ENCODE measurements at regions not wholly inside any gene's neighbourhood (a gene's known extent, or its start where the extent isn't known, plus 50 kb on each side); places are given as distances from the start of the nearest gene placed in this dataset.
"Not testable (repeated sequence)": the region's sequence is repeated elsewhere in the genome, so short reads cannot be mapped to it uniquely, and the experiment has no call there.

DNA sequence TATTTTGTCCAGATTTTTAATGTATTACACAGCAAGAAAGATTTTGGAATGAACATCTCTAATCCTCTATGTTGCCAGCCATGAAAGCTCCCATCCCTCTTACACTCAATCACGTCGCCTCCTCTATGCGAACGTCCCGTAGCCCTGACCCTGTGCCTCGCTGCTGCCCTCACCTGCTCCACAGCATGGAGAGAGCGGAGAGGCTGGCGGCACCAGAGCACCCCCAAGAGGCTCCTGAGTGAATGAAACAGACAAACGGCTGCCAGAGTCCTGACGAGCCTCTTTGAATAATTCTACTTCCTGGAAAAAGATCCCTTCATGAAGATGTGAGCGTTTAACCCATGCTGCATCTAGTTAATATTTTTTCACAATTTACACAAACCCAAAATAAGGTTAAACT lies 111.1 kb downstream of the GOLGA6L6 start:
- TF ChIP-seq, protein P1, sequence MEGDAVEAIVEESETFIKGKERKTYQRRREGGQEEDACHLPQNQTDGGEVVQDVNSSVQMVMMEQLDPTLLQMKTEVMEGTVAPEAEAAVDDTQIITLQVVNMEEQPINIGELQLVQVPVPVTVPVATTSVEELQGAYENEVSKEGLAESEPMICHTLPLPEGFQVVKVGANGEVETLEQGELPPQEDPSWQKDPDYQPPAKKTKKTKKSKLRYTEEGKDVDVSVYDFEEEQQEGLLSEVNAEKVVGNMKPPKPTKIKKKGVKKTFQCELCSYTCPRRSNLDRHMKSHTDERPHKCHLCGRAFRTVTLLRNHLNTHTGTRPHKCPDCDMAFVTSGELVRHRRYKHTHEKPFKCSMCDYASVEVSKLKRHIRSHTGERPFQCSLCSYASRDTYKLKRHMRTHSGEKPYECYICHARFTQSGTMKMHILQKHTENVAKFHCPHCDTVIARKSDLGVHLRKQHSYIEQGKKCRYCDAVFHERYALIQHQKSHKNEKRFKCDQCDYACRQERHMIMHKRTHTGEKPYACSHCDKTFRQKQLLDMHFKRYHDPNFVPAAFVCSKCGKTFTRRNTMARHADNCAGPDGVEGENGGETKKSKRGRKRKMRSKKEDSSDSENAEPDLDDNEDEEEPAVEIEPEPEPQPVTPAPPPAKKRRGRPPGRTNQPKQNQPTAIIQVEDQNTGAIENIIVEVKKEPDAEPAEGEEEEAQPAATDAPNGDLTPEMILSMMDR (conservative IDR thresholded peaks at IDR 0.05), result not testable (repeated sequence)
- not testable (repeated sequence) for TF ChIP-seq EZH2 (IDR thresholded peaks at IDR 0.05; ENCODE audit: low read depth)
